Stromal cell of bone marrow (primary cell): ENCODE measurements at regions not wholly inside any gene's neighbourhood (a gene's known extent, or its start where the extent isn't known, plus 50 kb on each side); places are given as distances from the start of the nearest gene placed in this dataset.
"Not testable (repeated sequence)": the region's sequence is repeated elsewhere in the genome, so short reads cannot be mapped to it uniquely, and the experiment has no call there.

Source experiments
- DNase-seq: peaks from one replicate; pipeline ENCODE4 v3.0.0-alpha.2; 2012; ENCODE audit warnings: low read depth

- DNase-seq: no peak
These were observed 541.1 kb upstream of the SPRY2 start for GRCh38 chr13:80881942-80882445.

GRCh38 chr13:80881495-80881894 is 540.6 kb upstream of the SPRY2 start:
- no peak for DNase-seq

GRCh38 chr13:80881034-80881433 is 540.1 kb upstream of the SPRY2 start:
- DNase-seq: no peak

GRCh38 chr13:80877944-80878241 is 537.0 kb upstream of the SPRY2 start:
- DNase-seq: no peak

- no peak for DNase-seq
These were observed 536.5 kb upstream of the SPRY2 start for GRCh38 chr13:80877209-80877943.

GRCh38 chr13:80873589-80873988 is 532.7 kb upstream of the SPRY2 start:
- DNase-seq: no peak

GRCh38 chr13:80871971-80872370 is 531.0 kb upstream of the SPRY2 start:
- not testable (repeated sequence) for DNase-seq

GRCh38 chr13:80871481-80871880 is 530.6 kb upstream of the SPRY2 start:
- no peak for DNase-seq

- DNase-seq: no peak
These were observed 529.3 kb upstream of the SPRY2 start for GRCh38 chr13:80870186-80870585.

GRCh38 chr13:80866921-80867320 is 526.0 kb upstream of the SPRY2 start:
- DNase-seq: no peak

- no peak for DNase-seq
These were observed 524.4 kb upstream of the SPRY2 start for GRCh38 chr13:80865329-80865728.

GRCh38 chr13:80862456-80862855 is 521.5 kb upstream of the SPRY2 start:
- DNase-seq: no peak

GRCh38 chr13:80860845-80861244 is 519.9 kb upstream of the SPRY2 start:
- DNase-seq: no peak

GRCh38 chr13:80858131-80858530 is 517.2 kb upstream of the SPRY2 start:
- DNase-seq: no peak

GRCh38 chr13:80857321-80857720 is 516.4 kb upstream of the SPRY2 start:
- DNase-seq: no peak

GRCh38 chr13:80850771-80851170 is 509.8 kb upstream of the SPRY2 start:
- DNase-seq: no peak

GRCh38 chr13:80844164-80844563 is 503.2 kb upstream of the SPRY2 start:
- DNase-seq: no peak

- DNase-seq: no peak
These were observed 500.5 kb upstream of the SPRY2 start for GRCh38 chr13:80841414-80841813.

- peak; percentile 23 for DNase-seq
These were observed 499.5 kb upstream of the SPRY2 start for GRCh38 chr13:80840316-80840976.

GRCh38 chr13:80835902-80836301 is 495.0 kb upstream of the SPRY2 start:
- no peak for DNase-seq

GRCh38 chr13:80830431-80830830 is 489.5 kb upstream of the SPRY2 start:
- DNase-seq: no peak

GRCh38 chr13:80828759-80829158 is 487.8 kb upstream of the SPRY2 start:
- DNase-seq: no peak

- no peak for DNase-seq
These were observed 484.4 kb upstream of the SPRY2 start for GRCh38 chr13:80825276-80825675.

- DNase-seq: no peak
These were observed 483.3 kb upstream of the SPRY2 start for GRCh38 chr13:80824229-80824628.
